IMR-90 (cell line): ENCODE measurements at regions not wholly inside any gene's neighbourhood (a gene's known extent, or its start where the extent isn't known, plus 50 kb on each side); places are given as distances from the start of the nearest gene placed in this dataset.

Source experiments
- ATAC-seq: fragments of 200-7000 bp; cut with Tn5 transposase; 2 replicates; pipeline ENCODE4 v1.9.1; 2020; ENCODE audit warnings: low read depth, mild to moderate bottlenecking, moderate library complexity
- BruUV-seq: library from RNA; stranded (reverse); fragments of 400-500 nt; replicated peaks from 2 replicates; lab custom pipeline; 2021; lab: Mats Ljungman, UMichigan
- CTCF ChIA-PET: fragments of 300-600 bp; formaldehyde crosslinking; extraction: SDS; loops from one replicate; lab custom pipeline; 2021; ENCODE audit warnings: antibody characterized with exemption; lab: Yijun Ruan, JAX
- POLR2A ChIA-PET: fragments of 300-600 bp; sonication (Branson Sonifier 250); formaldehyde crosslinking; loops from one replicate; lab custom pipeline; 2022; ENCODE audit warnings: antibody characterized with exemption; ENCODE audit not compliant: unreplicated experiment; lab: Charles Lee
- DNase-seq: peaks from one replicate; pipeline ENCODE4 v3.0.0; 2013
- H2AFZ ChIP-seq: replicated peaks from 2 replicates; pipeline ENCODE3; 2013; ENCODE audit warnings: low read length, mild to moderate bottlenecking; ENCODE audit not compliant: poor library complexity
- H2AK5ac ChIP-seq: 2 replicates; pipeline ENCODE4 v1.6.1; 2013; ENCODE audit warnings: low read depth, low read length, inconsistent platforms
- H2AK9ac ChIP-seq: replicated peaks from 2 replicates; pipeline ENCODE3; 2013; ENCODE audit warnings: mild to moderate bottlenecking, low read depth, low read length, moderate library complexity; ENCODE audit not compliant: poor library complexity
- H2BK120ac ChIP-seq: 2 replicates; pipeline ENCODE4 v1.6.1; 2013; ENCODE audit warnings: low read depth, low read length, inconsistent platforms
- H2BK15ac ChIP-seq: 3 replicates; pipeline ENCODE4 v1.6.1; 2013; ENCODE audit warnings: low read depth, low read length, inconsistent platforms
- H2BK20ac ChIP-seq: 2 replicates; pipeline ENCODE4 v1.6.1; 2013; ENCODE audit warnings: low read depth, mild to moderate bottlenecking, inconsistent platforms, low read length, moderate library complexity
- H2BK5ac ChIP-seq: 2 replicates; pipeline ENCODE4 v1.6.1; 2013; ENCODE audit warnings: mild to moderate bottlenecking, low read depth, low read length, inconsistent platforms; ENCODE audit not compliant: poor library complexity, severe bottlenecking
- H3K14ac ChIP-seq: replicated peaks from 2 replicates; pipeline ENCODE4 v1.6.1; 2013; ENCODE audit warnings: low read depth, low read length, inconsistent platforms
- H3K18ac ChIP-seq: 2 replicates; pipeline ENCODE4 v1.6.1; 2013; ENCODE audit warnings: low read depth, low read length, control low read depth
- H3K23ac ChIP-seq: 2 replicates; pipeline ENCODE4 v1.6.1; 2013; ENCODE audit warnings: low read depth, low read length, inconsistent platforms
- H3K27ac ChIP-seq: 2 replicates; pipeline ENCODE4 v1.5.1; 2013; ENCODE audit warnings: mild to moderate bottlenecking, control low read depth, low read length; ENCODE audit not compliant: insufficient read depth
- H3K27me3 ChIP-seq: 2 replicates; pipeline ENCODE4 v1.6.1; 2013; ENCODE audit warnings: low read length; ENCODE audit not compliant: control insufficient read depth, insufficient read depth
- H3K36me3 ChIP-seq: 2 replicates; pipeline ENCODE4 v1.6.1; 2013; ENCODE audit warnings: low read length, mixed read lengths; ENCODE audit not compliant: control insufficient read depth, insufficient read depth
- H3K4ac ChIP-seq: 2 replicates; pipeline ENCODE4 v1.6.1; 2013; ENCODE audit warnings: low read depth, low read length, inconsistent platforms
- H3K4me1 ChIP-seq: 2 replicates; pipeline ENCODE4 v1.6.1; 2013; ENCODE audit warnings: low read length, mixed read lengths; ENCODE audit not compliant: control insufficient read depth, insufficient read depth
- H3K4me2 ChIP-seq: 2 replicates; pipeline ENCODE4 v1.6.1; 2013; ENCODE audit warnings: low read depth, mild to moderate bottlenecking, control low read depth, low read length, moderate library complexity
- H3K4me3 ChIP-seq: 2 replicates; pipeline ENCODE4 v1.5.1; 2013; ENCODE audit warnings: low read depth, mild to moderate bottlenecking, control low read depth, low read length, moderate library complexity; ENCODE audit not compliant: insufficient read depth
- H3K56ac ChIP-seq: 2 replicates; pipeline ENCODE4 v1.6.1; 2013; ENCODE audit warnings: low read length, inconsistent platforms; ENCODE audit not compliant: insufficient read depth; ENCODE audit errors: extremely low read depth
- H3K79me1 ChIP-seq, 2 experiments: 2 replicates each; pipeline ENCODE4 v1.6.1; 2013; ENCODE audit warnings: low read length in 2 of 2, inconsistent platforms in 1 of 2, low read depth in 1 of 2
- H3K9ac ChIP-seq: 2 replicates; pipeline ENCODE4 v1.6.1; 2013; ENCODE audit warnings: low read depth, low read length, control low read depth
- H3K9me1 ChIP-seq: 2 replicates; pipeline ENCODE4 v1.6.1; 2013; ENCODE audit warnings: low read length, inconsistent platforms; ENCODE audit not compliant: insufficient read depth
- H3K9me3 ChIP-seq: 2 replicates; pipeline ENCODE4 v1.6.1; 2013; ENCODE audit warnings: low read length; ENCODE audit not compliant: control insufficient read depth, insufficient read depth
- H4K20me1 ChIP-seq: 2 replicates; pipeline ENCODE4 v1.6.1; 2013; ENCODE audit warnings: low read length, inconsistent platforms; ENCODE audit not compliant: insufficient read depth
- H4K5ac ChIP-seq: 2 replicates; pipeline ENCODE4 v1.6.1; 2013; ENCODE audit warnings: mild to moderate bottlenecking, low read depth, low read length, control low read depth
- H4K8ac ChIP-seq, 2 experiments: 2 replicates each; pipeline ENCODE4 v1.6.1; 2013; ENCODE audit warnings: low read depth in 2 of 2, low read length in 2 of 2, control low read depth in 1 of 2, inconsistent platforms in 1 of 2
- H4K91ac ChIP-seq: 2 replicates; pipeline ENCODE4 v1.6.1; 2013; ENCODE audit warnings: low read depth, low read length, inconsistent platforms; ENCODE audit not compliant: insufficient read depth
- CHD1 ChIP-seq: IDR thresholded peaks from 2 replicates; pipeline ENCODE4 v1.6.1; 2012; ENCODE audit warnings: low read depth, low read length, improper control_type of control experiment
- MAFK ChIP-seq: IDR thresholded peaks from 2 replicates; pipeline ENCODE4 v1.6.1; 2012; ENCODE audit warnings: low read depth, low read length, improper control_type of control experiment
- MAZ ChIP-seq: IDR thresholded peaks from 2 replicates; pipeline ENCODE4 v1.6.1; 2012; ENCODE audit warnings: low read depth, mild to moderate bottlenecking, low read length, improper control_type of control experiment, moderate library complexity, borderline replicate concordance
- RCOR1 ChIP-seq: IDR thresholded peaks from 2 replicates; pipeline ENCODE4 v1.6.1; 2012; ENCODE audit warnings: mild to moderate bottlenecking, low read length, improper control_type of control experiment; ENCODE audit not compliant: insufficient replicate concordance
- SMC3 ChIP-seq: fragments of 150-350 bp; IDR thresholded peaks from 2 replicates; pipeline ENCODE4 v1.6.1; 2016; ENCODE audit warnings: low read depth, mild to moderate bottlenecking, antibody characterized with exemption, low read length, moderate library complexity
- WGBS, 2 experiments: methylation state at CpG; one replicate each; pipeline versions ENCODE4 v1.1.5 to v1.1.7; 2013; ENCODE audit warnings: missing lambda C conversion rate in 2 of 2; ENCODE audit not compliant: insufficient read length in 1 of 2; ENCODE audit errors: extremely low coverage in 2 of 2; 5-methylcytosine and 5-hydroxymethylcytosine counted together
- dilution Hi-C: fragments of 300-500 bp; cut with HindIII; formaldehyde crosslinking; loops from one replicate; pipeline ENCODE4 v1.14.3; 2018; ENCODE audit warnings: low sequenced_read_pairs; ENCODE audit not compliant: unreplicated experiment
- in situ Hi-C: fragments of 300-500 bp; cut with MboI; formaldehyde crosslinking; loops from 3 replicates; pipeline ENCODE4 v1.14.3; 2019; ENCODE audit warnings: low sequenced_read_pairs, inconsistent platforms, mixed read lengths
- intact Hi-C: fragments of 100-400 bp; cut with micrococcal nuclease; formaldehyde crosslinking; loops from 2 replicates; pipeline ENCODE4 v1.10.0; 2022

GRCh38 chr2:212943351-212943750 lies 208.1 kb downstream of the IKZF2 start:
- no peaks in the 10 kb centered on the region for H3K9me3 ChIP-seq
- no peaks in the 10 kb centered on the region for H3K36me3 ChIP-seq
- CTCF ChIA-PET, result no interaction called here
- intact Hi-C loops, result no loop called here
- no peak overlapping the region for H4K5ac ChIP-seq
- H2BK20ac ChIP-seq, result no peak overlapping the region
- H3K18ac ChIP-seq, result no peak overlapping the region
- no peak overlapping the region for H4K91ac ChIP-seq
- no peaks in the 10 kb centered on the region for H4K20me1 ChIP-seq
- no TSS peak for BruUV-seq
- TF ChIP-seq MAZ, result no peak
- no peak for TF ChIP-seq MAFK
- no peak for TF ChIP-seq CHD1
- TF ChIP-seq SMC3, result no peak
- no peak for TF ChIP-seq RCOR1
- no CpG with 5 or more reads among the region's 3 CpGs for WGBS, 2 experiments
- H2BK120ac ChIP-seq, result no peak overlapping the region
- H3K79me1 ChIP-seq, result no peaks in the 10 kb centered on the region
- H3K56ac ChIP-seq, result no peak overlapping the region
- H2AFZ ChIP-seq, result no peak overlapping the region
- dilution Hi-C loops, result no loop called here
- POLR2A ChIA-PET, result no interaction called here
- H3K14ac ChIP-seq, result no peak overlapping the region; the same call in 1 of the 2 replicates
- no peak overlapping the region for H2AK5ac ChIP-seq
- H2BK5ac ChIP-seq, result no peak overlapping the region
- no peak overlapping the region for H2BK15ac ChIP-seq
- peaks cover 2% of the 10 kb centered on the region; the same call in 1 of the 2 replicates for H3K4me1 ChIP-seq
- no peaks in the 10 kb centered on the region for H3K9me1 ChIP-seq
- in situ Hi-C loops, result no loop called here
- no peaks in the 10 kb centered on the region for H3K27me3 ChIP-seq
- H3K4ac ChIP-seq, result no peak overlapping the region
- H2AK9ac ChIP-seq, result no peak overlapping the region
- DNase-seq, result no peak
- no peak overlapping the region for H3K4me3 ChIP-seq
- H3K23ac ChIP-seq, result no peak overlapping the region
- H3K27ac ChIP-seq, result no peak overlapping the region
- no peak overlapping the region for H4K8ac ChIP-seq
- H3K9ac ChIP-seq, result no peak overlapping the region
- ATAC-seq, result no peak
- H3K4me2 ChIP-seq, result no peak overlapping the region
